HUDEP-2 (cell line): ENCODE measurements at regions not wholly inside any gene's neighbourhood (a gene's known extent, or its start where the extent isn't known, plus 50 kb on each side); places are given as distances from the start of the nearest gene placed in this dataset.
"Not testable (repeated sequence)": the region's sequence is repeated elsewhere in the genome, so short reads cannot be mapped to it uniquely, and the experiment has no call there.

Experiments used
- DNase-seq, 76 experiments: peaks; one replicate each; lab custom pipeline; 2025; ENCODE audit not compliant: unreplicated experiment in 76 of 76; lab: John Stamatoyannopoulos, UW

GRCh38 chr7:42688056-42688371, 223.9 kb downstream of the C7orf25 start:
- no peak for DNase-seq

GRCh38 chr7:42687211-42688055, 224.4 kb downstream of the C7orf25 start:
- no peak for DNase-seq

GRCh38 chr7:42686594-42687156, 225.2 kb downstream of the C7orf25 start:
- DNase-seq, result no peak

- DNase-seq, result no peak
These were observed 226.0 kb downstream of the C7orf25 start for GRCh38 chr7:42685911-42686310.

GRCh38 chr7:42677751-42678699, 233.8 kb downstream of the C7orf25 start:
- no peak for DNase-seq

DNA sequence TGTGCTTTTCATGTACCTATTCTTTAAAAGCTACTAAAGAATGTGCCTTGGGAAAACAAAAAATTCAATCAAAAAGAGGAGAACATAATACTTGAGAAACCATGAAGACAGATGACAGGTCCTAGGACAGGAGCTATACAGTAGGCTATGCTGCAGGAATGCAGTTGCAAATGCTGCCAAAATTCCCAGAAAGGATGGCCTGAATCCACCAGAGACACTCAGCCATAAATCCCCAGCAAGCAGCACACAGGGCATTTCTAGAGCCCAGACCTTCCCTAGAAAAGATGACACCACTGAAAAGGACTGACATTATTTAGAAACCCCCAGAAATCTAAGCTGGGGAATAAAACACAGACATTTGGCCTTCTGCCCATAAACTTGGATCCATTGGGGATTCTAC, 237.3 kb downstream of the C7orf25 start:
- no peak for DNase-seq

- DNase-seq, result no peak
These were observed 237.9 kb downstream of the C7orf25 start for GRCh38 chr7:42673951-42674350.

- no peak for DNase-seq
These were observed 239.4 kb downstream of the C7orf25 start for GRCh38 chr7:42672339-42672999.

DNA sequence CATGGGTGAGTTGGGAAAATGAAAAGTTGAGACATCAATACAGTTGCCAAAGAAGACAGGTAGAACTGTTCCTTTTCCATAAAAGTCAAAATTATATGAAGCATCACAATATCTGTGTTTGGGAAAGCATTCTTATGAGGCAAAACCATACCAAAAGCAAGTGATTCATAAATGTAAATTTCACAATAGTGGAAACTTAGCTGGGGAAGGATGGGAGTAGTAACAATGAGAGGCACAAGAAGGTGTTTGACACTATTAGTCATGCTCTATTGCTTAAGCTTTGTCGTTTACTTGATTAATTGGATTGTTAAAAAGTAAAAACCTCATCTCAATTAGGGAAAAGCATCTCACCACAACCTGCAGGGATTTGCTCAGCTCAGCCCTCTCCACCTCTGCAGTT, 240.2 kb downstream of the C7orf25 start:
- DNase-seq, result no peak

- no peak for DNase-seq
These were observed 244.9 kb downstream of the C7orf25 start for GRCh38 chr7:42666994-42667393.

GRCh38 chr7:42662862-42663261, 249.0 kb downstream of the C7orf25 start:
- no peak for DNase-seq

- DNase-seq, result no peak
These were observed 250.6 kb downstream of the C7orf25 start for GRCh38 chr7:42661312-42661711.

- no peak for DNase-seq
These were observed 261.2 kb downstream of the C7orf25 start for GRCh38 chr7:42650701-42651100.

DNA sequence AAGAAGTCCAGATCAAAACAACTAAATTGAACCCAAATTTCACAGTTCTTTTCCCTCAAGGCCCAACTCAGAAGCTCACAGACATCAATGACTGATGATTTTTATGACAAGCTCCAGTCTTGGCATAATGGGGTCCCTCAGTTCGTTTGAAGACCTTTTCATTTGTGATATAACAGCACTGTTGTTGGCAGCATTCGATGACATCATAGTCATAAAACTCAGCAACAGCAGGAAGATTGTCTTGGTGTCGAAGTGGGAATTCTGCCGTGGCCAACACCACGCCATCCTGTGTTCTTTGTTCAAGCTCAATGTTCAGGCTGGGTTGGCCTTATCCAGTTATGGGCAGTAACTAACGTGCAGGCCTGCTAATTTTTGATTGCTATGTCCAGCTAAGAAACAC, 261.7 kb downstream of the C7orf25 start:
- no peak for DNase-seq

GRCh38 chr7:42645906-42646305, 266.0 kb downstream of the C7orf25 start:
- DNase-seq, result no peak

DNA sequence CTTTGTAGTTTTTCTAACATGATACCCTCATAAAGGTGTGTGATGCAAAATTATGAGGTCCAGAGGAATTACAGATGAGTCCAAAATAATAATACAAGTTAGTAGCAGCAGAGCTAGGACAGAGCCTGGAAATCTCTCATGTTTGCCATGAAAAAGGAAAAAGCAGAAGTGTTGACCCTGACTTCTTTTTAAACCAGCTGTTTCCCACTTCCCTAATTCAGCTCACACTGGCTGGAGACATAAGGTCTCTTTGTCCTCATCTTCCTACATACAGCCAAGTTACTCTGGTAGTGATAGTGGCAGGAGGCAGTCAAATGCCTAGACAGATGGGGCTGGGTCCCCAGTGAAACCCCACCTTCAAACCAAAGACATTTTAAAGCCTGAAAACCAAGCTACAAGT, 269.2 kb downstream of the C7orf25 start:
- no peak for DNase-seq

GRCh38 chr7:42639930-42640329, 271.9 kb downstream of the C7orf25 start:
- peak in 1 of 76 experiments; percentile 1 for DNase-seq

GRCh38 chr7:42636380-42636779, 275.5 kb downstream of the C7orf25 start:
- not testable (repeated sequence) for DNase-seq

GRCh38 chr7:42628054-42628453, 283.8 kb downstream of the C7orf25 start:
- no peak for DNase-seq

GRCh38 chr7:42627626-42628025, 284.2 kb downstream of the C7orf25 start:
- DNase-seq, result no peak

- DNase-seq, result no peak
These were observed 284.8 kb downstream of the C7orf25 start for GRCh38 chr7:42627101-42627500.
